HepG2 (cell line): ENCODE measurements at regions not wholly inside any gene's neighbourhood (a gene's known extent, or its start where the extent isn't known, plus 50 kb on each side); places are given as distances from the start of the nearest gene placed in this dataset.

Experiments
- EED ChIP-seq: sonication (generic); formaldehyde crosslinking; IDR thresholded peaks from 2 replicates; pipeline ENCODE4 v1.5.0; 2020; ENCODE audit warnings: mild to moderate bottlenecking, missing genetic modification reagents
- GMEB1 ChIP-seq: sonication (generic); formaldehyde crosslinking; IDR thresholded peaks from 2 replicates; pipeline ENCODE4 v1.5.1; 2020; ENCODE audit warnings: missing genetic modification reagents, mild to moderate bottlenecking, borderline replicate concordance
- GZF1 ChIP-seq: sonication (generic); formaldehyde crosslinking; IDR thresholded peaks from 2 replicates; pipeline ENCODE4 v1.5.1; 2020; ENCODE audit warnings: mild to moderate bottlenecking, missing genetic modification reagents
- HES4 ChIP-seq: sonication (generic); formaldehyde crosslinking; IDR thresholded peaks from 2 replicates; pipeline ENCODE4 v1.9.0; 2021; ENCODE audit warnings: mild to moderate bottlenecking, missing genetic modification reagents, borderline replicate concordance
- HOXA3 ChIP-seq: sonication (generic); formaldehyde crosslinking; IDR thresholded peaks from 2 replicates; pipeline ENCODE4 v1.5.0; 2020; ENCODE audit warnings: missing genetic modification reagents
- IKZF1 ChIP-seq: fragments of 450-650 bp; IDR thresholded peaks from 2 replicates; pipeline ENCODE4 v1.7.1; 2016
- NFIC ChIP-seq: IDR thresholded peaks from 2 replicates; pipeline ENCODE4 v1.6.1; 2012; ENCODE audit warnings: mild to moderate bottlenecking, low read length, inconsistent platforms
- PREB ChIP-seq: sonication (generic); formaldehyde crosslinking; IDR thresholded peaks from 2 replicates; pipeline ENCODE4 v1.4.0; 2020; ENCODE audit warnings: missing genetic modification reagents
- SKIL ChIP-seq: sonication (generic); formaldehyde crosslinking; IDR thresholded peaks from 2 replicates; pipeline ENCODE4 v1.8.0; 2022; ENCODE audit warnings: missing genetic modification reagents, mild to moderate bottlenecking, moderate library complexity, borderline replicate concordance
- SMAD3 ChIP-seq: sonication (generic); formaldehyde crosslinking; IDR thresholded peaks from 2 replicates; pipeline ENCODE4 v1.4.0; 2020; ENCODE audit warnings: missing genetic modification reagents
- SRSF4 ChIP-seq: fragments of 200-400 bp; formaldehyde crosslinking; IDR thresholded peaks from one replicate; pipeline ENCODE4 v1.6.1; 2018; ENCODE audit warnings: mild to moderate bottlenecking, low read depth, low read length, moderate library complexity; ENCODE audit not compliant: poor library complexity, severe bottlenecking
- XRCC5 ChIP-seq: fragments of 200-400 bp; formaldehyde crosslinking; optimal IDR thresholded peaks from 2 replicates; pipeline ENCODE3; 2017; ENCODE audit warnings: mild to moderate bottlenecking, low read length
- ZNF101 ChIP-seq: sonication (generic); formaldehyde crosslinking; IDR thresholded peaks from 2 replicates; pipeline ENCODE4 v1.4.0; 2020; ENCODE audit warnings: mild to moderate bottlenecking, low read depth, missing genetic modification reagents, borderline replicate concordance
- ZNF598 ChIP-seq: sonication (generic); formaldehyde crosslinking; IDR thresholded peaks from 2 replicates; pipeline ENCODE4 v1.5.1; 2020; ENCODE audit warnings: mild to moderate bottlenecking, missing genetic modification reagents, borderline replicate concordance
- ZNF616 ChIP-seq: sonication (generic); formaldehyde crosslinking; IDR thresholded peaks from 2 replicates; pipeline ENCODE4 v1.5.0; 2020; ENCODE audit warnings: low read depth, mild to moderate bottlenecking, missing genetic modification reagents
- ZNF652 ChIP-seq: IDR thresholded peaks from 2 replicates; pipeline ENCODE4 v1.6.1; 2016; ENCODE audit warnings: low read depth, borderline replicate concordance
- ZNF703 ChIP-seq: sonication (generic); formaldehyde crosslinking; IDR thresholded peaks from 2 replicates; pipeline ENCODE4 v1.5.1; 2020; ENCODE audit warnings: missing genetic modification reagents, mild to moderate bottlenecking, moderate library complexity, borderline replicate concordance
- ZNF788 ChIP-seq: sonication (generic); formaldehyde crosslinking; IDR thresholded peaks from 2 replicates; pipeline ENCODE4 v1.5.0; 2020; ENCODE audit warnings: mild to moderate bottlenecking, missing genetic modification reagents, borderline replicate concordance
- ZNF839 ChIP-seq: sonication (generic); formaldehyde crosslinking; IDR thresholded peaks from 2 replicates; pipeline ENCODE4 v1.4.0; 2020; ENCODE audit warnings: missing genetic modification reagents, mild to moderate bottlenecking, borderline replicate concordance
- TF ChIP-seq, protein P1 (sequence below): sonication (generic); formaldehyde crosslinking; IDR thresholded peaks from 2 replicates; pipeline ENCODE4 v1.4.0; 2020; ENCODE audit warnings: mild to moderate bottlenecking, missing genetic modification reagents
- TF ChIP-seq, protein P2 (sequence below): sonication (generic); formaldehyde crosslinking; IDR thresholded peaks from 2 replicates; pipeline ENCODE4; 2020; ENCODE audit warnings: missing genetic modification reagents, mild to moderate bottlenecking, borderline replicate concordance

GRCh38 chr15:31157644-31158069 is 56.1 kb upstream of the TRPM1 start (continued):
- TF ChIP-seq SKIL (CRISPR knock-in tag), result peak; percentile 93
- peak; percentile 74; the same call in 1 of the 2 replicates for TF ChIP-seq SMAD3
- peak; percentile 29; the same call in 1 of the 2 replicates for TF ChIP-seq ZNF598
- TF ChIP-seq HOXA3 (CRISPR knock-in tag), result peak; percentile 91
- TF ChIP-seq SRSF4, result no peak
- no peak for TF ChIP-seq EED (CRISPR knock-in tag)
- no peak for TF ChIP-seq ZNF101
- TF ChIP-seq ZNF652 (CRISPR knock-in tag), result no peak
- TF ChIP-seq, protein P1, sequence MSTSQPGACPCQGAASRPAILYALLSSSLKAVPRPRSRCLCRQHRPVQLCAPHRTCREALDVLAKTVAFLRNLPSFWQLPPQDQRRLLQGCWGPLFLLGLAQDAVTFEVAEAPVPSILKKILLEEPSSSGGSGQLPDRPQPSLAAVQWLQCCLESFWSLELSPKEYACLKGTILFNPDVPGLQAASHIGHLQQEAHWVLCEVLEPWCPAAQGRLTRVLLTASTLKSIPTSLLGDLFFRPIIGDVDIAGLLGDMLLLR (CRISPR knock-in tag), result no peak
- no peak for TF ChIP-seq ZNF839 (CRISPR knock-in tag)
- no peak for TF ChIP-seq HES4 (CRISPR knock-in tag)
- TF ChIP-seq PREB (CRISPR knock-in tag), result no peak
- peak; percentile 95 for TF ChIP-seq ZNF788 (CRISPR knock-in tag)
- TF ChIP-seq NFIC, result peak; percentile 69; the same call in 1 of the 2 replicates
- TF ChIP-seq XRCC5, result peak; percentile 45
- TF ChIP-seq ZNF703 (CRISPR knock-in tag), result 0 out of 2 replicates have a peak, but pooled peaks have one; percentile 59
- peak; percentile 20; the same call in 1 of the 2 replicates for TF ChIP-seq GMEB1 (CRISPR knock-in tag)
- no peak for TF ChIP-seq IKZF1
- TF ChIP-seq, protein P2, sequence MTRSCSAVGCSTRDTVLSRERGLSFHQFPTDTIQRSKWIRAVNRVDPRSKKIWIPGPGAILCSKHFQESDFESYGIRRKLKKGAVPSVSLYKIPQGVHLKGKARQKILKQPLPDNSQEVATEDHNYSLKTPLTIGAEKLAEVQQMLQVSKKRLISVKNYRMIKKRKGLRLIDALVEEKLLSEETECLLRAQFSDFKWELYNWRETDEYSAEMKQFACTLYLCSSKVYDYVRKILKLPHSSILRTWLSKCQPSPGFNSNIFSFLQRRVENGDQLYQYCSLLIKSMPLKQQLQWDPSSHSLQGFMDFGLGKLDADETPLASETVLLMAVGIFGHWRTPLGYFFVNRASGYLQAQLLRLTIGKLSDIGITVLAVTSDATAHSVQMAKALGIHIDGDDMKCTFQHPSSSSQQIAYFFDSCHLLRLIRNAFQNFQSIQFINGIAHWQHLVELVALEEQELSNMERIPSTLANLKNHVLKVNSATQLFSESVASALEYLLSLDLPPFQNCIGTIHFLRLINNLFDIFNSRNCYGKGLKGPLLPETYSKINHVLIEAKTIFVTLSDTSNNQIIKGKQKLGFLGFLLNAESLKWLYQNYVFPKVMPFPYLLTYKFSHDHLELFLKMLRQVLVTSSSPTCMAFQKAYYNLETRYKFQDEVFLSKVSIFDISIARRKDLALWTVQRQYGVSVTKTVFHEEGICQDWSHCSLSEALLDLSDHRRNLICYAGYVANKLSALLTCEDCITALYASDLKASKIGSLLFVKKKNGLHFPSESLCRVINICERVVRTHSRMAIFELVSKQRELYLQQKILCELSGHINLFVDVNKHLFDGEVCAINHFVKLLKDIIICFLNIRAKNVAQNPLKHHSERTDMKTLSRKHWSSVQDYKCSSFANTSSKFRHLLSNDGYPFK (CRISPR knock-in tag), result no peak
- TF ChIP-seq ZNF616, result 0 out of 2 replicates have a peak, but pooled peaks have one; percentile 64
- TF ChIP-seq GZF1 (CRISPR knock-in tag), result peak; percentile 73; the same call in 1 of the 2 replicates
